ENCODE measurements at regions not wholly inside any gene's neighbourhood (a gene's known extent, or its start where the extent isn't known, plus 50 kb on each side); places are given as distances from the start of the nearest gene placed in this dataset.

DNA sequence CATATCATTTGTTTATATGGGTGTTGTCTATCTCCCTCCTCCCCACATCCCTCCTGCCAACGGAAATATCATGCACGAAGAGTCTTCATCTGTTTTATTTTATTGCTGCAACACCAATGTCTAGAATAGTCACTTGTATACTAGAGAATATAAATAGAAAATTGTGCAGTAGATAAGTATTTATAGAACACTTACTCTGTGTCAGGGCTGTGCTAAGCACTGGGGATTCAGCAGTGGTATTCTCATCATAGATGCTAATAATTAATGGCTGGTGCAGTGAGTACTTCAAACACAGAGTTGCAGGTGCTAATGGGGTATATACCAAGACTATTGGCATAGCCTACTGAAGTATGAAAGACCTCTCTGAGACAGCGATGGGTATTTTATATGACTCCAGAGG is 353.5 kb upstream of the CDH6 start:
- Histone ChIP-seq H3K36me3 (ENCODE audit: insufficient read depth) (no peaks in the 10 kb centered on the region; the same call in 1 of the 2 replicates), H3K4me2 (no peak overlapping the region), H2AFZ (ENCODE audit: low read depth) (no peak overlapping the region), H3K79me2 (ENCODE audit: insufficient read depth, low read depth) (no peaks in the 10 kb centered on the region), H3K9ac (no peak overlapping the region), H4K20me1 (ENCODE audit: insufficient read depth) (no peaks in the 10 kb centered on the region), H3K4me3 (IDR thresholded peaks at IDR 0.05; ENCODE audit: insufficient read depth, low read depth, low read length) (no peak overlapping the region), H3K4me1 (ENCODE audit: low read depth, poor library complexity, severe bottlenecking) (no peaks in the 10 kb centered on the region), H3K27me3 (ENCODE audit: insufficient read depth, low read depth) (no peaks in the 10 kb centered on the region), H3K27ac (no peak overlapping the region)
- TF ChIP-seq, protein P1, sequence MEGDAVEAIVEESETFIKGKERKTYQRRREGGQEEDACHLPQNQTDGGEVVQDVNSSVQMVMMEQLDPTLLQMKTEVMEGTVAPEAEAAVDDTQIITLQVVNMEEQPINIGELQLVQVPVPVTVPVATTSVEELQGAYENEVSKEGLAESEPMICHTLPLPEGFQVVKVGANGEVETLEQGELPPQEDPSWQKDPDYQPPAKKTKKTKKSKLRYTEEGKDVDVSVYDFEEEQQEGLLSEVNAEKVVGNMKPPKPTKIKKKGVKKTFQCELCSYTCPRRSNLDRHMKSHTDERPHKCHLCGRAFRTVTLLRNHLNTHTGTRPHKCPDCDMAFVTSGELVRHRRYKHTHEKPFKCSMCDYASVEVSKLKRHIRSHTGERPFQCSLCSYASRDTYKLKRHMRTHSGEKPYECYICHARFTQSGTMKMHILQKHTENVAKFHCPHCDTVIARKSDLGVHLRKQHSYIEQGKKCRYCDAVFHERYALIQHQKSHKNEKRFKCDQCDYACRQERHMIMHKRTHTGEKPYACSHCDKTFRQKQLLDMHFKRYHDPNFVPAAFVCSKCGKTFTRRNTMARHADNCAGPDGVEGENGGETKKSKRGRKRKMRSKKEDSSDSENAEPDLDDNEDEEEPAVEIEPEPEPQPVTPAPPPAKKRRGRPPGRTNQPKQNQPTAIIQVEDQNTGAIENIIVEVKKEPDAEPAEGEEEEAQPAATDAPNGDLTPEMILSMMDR (conservative IDR thresholded peaks at IDR 0.05; ENCODE audit: low read depth, low read length) = no peak

DNA sequence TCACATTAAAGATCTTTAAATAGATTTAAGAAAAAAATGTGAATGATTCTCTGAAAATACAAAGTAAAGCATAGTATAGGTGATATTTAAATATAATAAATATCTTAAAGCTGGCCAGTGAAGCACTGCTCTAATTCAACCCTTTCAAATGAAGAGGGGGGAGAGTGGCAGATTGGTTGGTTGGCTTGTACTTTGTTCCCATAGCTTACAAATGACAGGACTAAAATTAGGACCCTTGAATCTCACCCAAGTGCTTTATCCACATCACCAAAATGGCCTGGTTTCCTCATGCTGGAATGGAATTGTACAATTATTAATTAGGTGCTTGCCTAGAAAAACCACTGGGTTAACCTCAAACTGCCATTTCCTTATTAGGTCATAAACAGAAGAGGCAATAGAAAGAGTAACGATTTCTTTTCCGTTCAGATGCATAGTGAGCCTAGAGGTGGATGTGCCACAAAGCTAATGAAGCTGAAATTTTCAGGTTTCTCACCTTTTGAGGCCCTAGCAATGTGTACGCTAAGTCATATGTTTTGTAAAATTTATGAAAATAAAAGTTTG is 354.5 kb upstream of the CDH6 start:
- TF ChIP-seq, protein P1 (conservative IDR thresholded peaks at IDR 0.05; ENCODE audit: low read depth, low read length) = no peak
- Histone ChIP-seq H3K27ac (no peak overlapping the region), H3K79me2 (ENCODE audit: insufficient read depth, low read depth) (no peaks in the 10 kb centered on the region), H2AFZ (ENCODE audit: low read depth) (no peak overlapping the region), H4K20me1 (ENCODE audit: insufficient read depth) (no peaks in the 10 kb centered on the region), H3K4me3 (IDR thresholded peaks at IDR 0.05; ENCODE audit: insufficient read depth, low read depth, low read length) (no peak overlapping the region), H3K4me2 (no peak overlapping the region), H3K4me1 (ENCODE audit: low read depth, poor library complexity, severe bottlenecking) (no peaks in the 10 kb centered on the region), H3K9ac (no peak overlapping the region), H3K36me3 (ENCODE audit: insufficient read depth) (no peaks in the 10 kb centered on the region; the same call in 1 of the 2 replicates), H3K27me3 (ENCODE audit: insufficient read depth, low read depth) (no peaks in the 10 kb centered on the region)

DNA sequence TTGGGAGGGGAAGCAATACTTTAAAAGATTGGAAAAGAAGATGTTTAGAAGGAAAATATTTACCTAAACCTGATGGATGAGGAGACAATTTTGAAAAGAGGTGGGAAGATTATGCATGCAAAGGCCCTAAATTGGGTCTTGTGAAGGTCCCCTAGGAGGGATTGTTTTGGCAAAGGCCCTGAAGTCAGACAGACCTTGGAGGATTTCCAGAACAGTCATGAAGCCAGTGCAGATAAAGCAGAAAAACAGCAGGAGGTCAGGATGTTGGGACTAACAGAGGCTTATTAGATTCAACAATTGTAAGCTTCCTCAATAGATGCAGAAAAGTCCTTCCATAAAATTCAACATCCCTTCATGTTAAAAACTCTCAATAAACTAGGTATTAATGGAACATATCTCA is 361.0 kb upstream of the CDH6 start:
- Histone ChIP-seq H3K36me3 (ENCODE audit: insufficient read depth) (no peaks in the 10 kb centered on the region; the same call in 1 of the 2 replicates), H3K9ac (no peak overlapping the region), H2AFZ (ENCODE audit: low read depth) (no peak overlapping the region), H3K79me2 (ENCODE audit: insufficient read depth, low read depth) (no peaks in the 10 kb centered on the region), H3K27ac (no peak overlapping the region), H4K20me1 (ENCODE audit: insufficient read depth) (no peaks in the 10 kb centered on the region), H3K4me1 (ENCODE audit: low read depth, poor library complexity, severe bottlenecking) (no peaks in the 10 kb centered on the region), H3K4me3 (IDR thresholded peaks at IDR 0.05; ENCODE audit: insufficient read depth, low read depth, low read length) (no peak overlapping the region), H3K4me2 (no peak overlapping the region), H3K27me3 (ENCODE audit: insufficient read depth, low read depth) (no peaks in the 10 kb centered on the region)
- TF ChIP-seq, protein P1 (conservative IDR thresholded peaks at IDR 0.05; ENCODE audit: low read depth, low read length) = no peak

DNA sequence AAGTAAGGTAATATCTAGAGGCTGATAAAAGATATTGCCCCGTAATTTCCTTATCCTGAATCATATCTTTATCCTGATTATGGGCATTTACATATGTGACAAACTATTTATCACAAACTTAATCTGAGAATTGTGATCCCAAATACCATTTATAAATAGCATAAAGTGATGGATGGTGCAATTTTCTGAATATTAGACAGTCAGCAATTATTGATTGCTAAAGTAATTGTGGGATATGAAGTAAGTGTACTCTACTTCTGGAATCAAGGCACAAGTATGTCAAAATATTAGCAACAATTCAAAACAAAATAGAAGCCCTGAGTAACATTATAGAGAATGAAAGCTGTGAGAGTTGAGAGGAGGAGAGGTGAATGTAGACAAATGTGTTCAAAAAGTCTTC is 361.9 kb upstream of the CDH6 start:
- Histone ChIP-seq H3K9ac (no peak overlapping the region), H4K20me1 (ENCODE audit: insufficient read depth) (no peaks in the 10 kb centered on the region), H3K4me1 (ENCODE audit: low read depth, poor library complexity, severe bottlenecking) (no peaks in the 10 kb centered on the region), H3K27ac (no peak overlapping the region), H3K4me3 (IDR thresholded peaks at IDR 0.05; ENCODE audit: insufficient read depth, low read depth, low read length) (no peak overlapping the region), H3K79me2 (ENCODE audit: insufficient read depth, low read depth) (no peaks in the 10 kb centered on the region), H3K36me3 (ENCODE audit: insufficient read depth) (no peaks in the 10 kb centered on the region; the same call in 1 of the 2 replicates), H2AFZ (ENCODE audit: low read depth) (no peak overlapping the region), H3K4me2 (no peak overlapping the region), H3K27me3 (ENCODE audit: insufficient read depth, low read depth) (no peaks in the 10 kb centered on the region)
- TF ChIP-seq, protein P1 (conservative IDR thresholded peaks at IDR 0.05; ENCODE audit: low read depth, low read length) = no peak
